HepG2 (cell line): ENCODE measurements at regions not wholly inside any gene's neighbourhood (a gene's known extent, or its start where the extent isn't known, plus 50 kb on each side); places are given as distances from the start of the nearest gene placed in this dataset.

Source experiments
- BHLHE40 ChIP-seq: IDR thresholded peaks from 2 replicates; pipeline ENCODE4 v1.6.1; 2011; ENCODE audit warnings: low read length, improper control_type of control experiment
- EZH2 ChIP-seq: conservative IDR thresholded peaks from 2 replicates; pipeline ENCODE4 v1.6.1; 2012; ENCODE audit warnings: mild to moderate bottlenecking, low read depth, low read length, moderate library complexity
- ONECUT2 ChIP-seq: sonication (generic); formaldehyde crosslinking; IDR thresholded peaks from 2 replicates; pipeline ENCODE4 v1.4.0; 2020; ENCODE audit warnings: missing genetic modification reagents
- POLR2A ChIP-seq, 2 experiments: IDR thresholded peaks; 2 replicates each; pipeline ENCODE4 v1.6.1; 2011; ENCODE audit warnings: low read depth in 2 of 2, low read length in 2 of 2, mild to moderate bottlenecking in 1 of 2, moderate library complexity in 1 of 2; ENCODE audit not compliant: insufficient read depth in 1 of 2
- RFX5 ChIP-seq: IDR thresholded peaks from 2 replicates; pipeline ENCODE4 v1.6.1; 2011; ENCODE audit warnings: low read depth, low read length, improper control_type of control experiment
- ZNF207 ChIP-seq: fragments of 450-650 bp; IDR thresholded peaks from 2 replicates; pipeline ENCODE4 v1.6.1; 2016; ENCODE audit warnings: antibody characterized with exemption, borderline replicate concordance

DNA sequence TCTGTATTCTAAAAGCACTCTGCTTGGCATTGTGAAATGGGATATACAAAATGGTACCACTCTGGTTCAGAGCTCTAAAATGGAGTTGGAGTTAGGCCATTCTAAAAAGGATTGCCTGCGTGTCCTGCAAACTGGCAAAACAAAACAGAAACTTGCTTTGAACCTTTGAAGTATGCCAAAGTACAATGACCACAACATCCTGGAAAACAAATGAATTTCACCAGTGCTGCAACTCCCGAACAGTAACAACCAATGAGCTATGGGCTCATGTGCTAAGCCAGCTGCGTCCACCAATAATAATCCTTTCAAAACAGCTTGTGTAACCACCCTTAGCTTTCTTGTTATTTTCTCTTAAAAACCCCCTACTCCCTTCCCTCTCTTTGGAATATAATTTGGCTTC, 88.4 kb upstream of the CXCL14 start:
- TF ChIP-seq POLR2A (IDR thresholded peaks at IDR 0.05; ENCODE audit: insufficient read depth in 1 of 2, low read depth in 2 of 2, low read length in 2 of 2), result no peak
- TF ChIP-seq ONECUT2, result no peak
- TF ChIP-seq EZH2, result no peak
- no peak for TF ChIP-seq BHLHE40
- no peak for TF ChIP-seq RFX5
- TF ChIP-seq ZNF207, result no peak
